Activated CD8-positive, alpha-beta memory T cell treated with anti-CD3 and anti-CD28 coated beads, Interleukin-2, amount 10 ng/mL, durations not matched to agents 7 days and 5 days (primary cell): ENCODE measurements at regions not wholly inside any gene's neighbourhood (a gene's known extent, or its start where the extent isn't known, plus 50 kb on each side); places are given as distances from the start of the nearest gene placed in this dataset.

Experiments used
- ATAC-seq: fragments of 150-1000 bp; cut with Tn5 transposase; one replicate; pipeline ENCODE4 v1.10.0; 2021; ENCODE audit warnings: moderate library complexity
- CTCF ChIA-PET: fragments of 350-600 bp; sonication (Branson Sonifier 250); formaldehyde crosslinking; loops from one replicate; lab custom pipeline; 2021; ENCODE audit warnings: antibody characterized with exemption; lab: Charles Lee
- DNase-seq: peaks from one replicate; pipeline ENCODE4 v3.0.0-alpha.2; 2020
- H3K27ac Mint-ChIP-seq: one replicate; pipeline ENCODE4 v1.8.0; 2021; ENCODE audit warnings: mild to moderate bottlenecking, mixed read lengths
- H3K27me3 Mint-ChIP-seq: one replicate; pipeline ENCODE4 v1.8.0; 2021; ENCODE audit warnings: mixed read lengths
- H3K36me3 Mint-ChIP-seq: one replicate; pipeline ENCODE4 v1.8.0; 2021; ENCODE audit warnings: mild to moderate bottlenecking, mixed read lengths
- H3K4me1 Mint-ChIP-seq: one replicate; pipeline ENCODE4 v1.8.0; 2021; ENCODE audit warnings: mixed read lengths
- H3K4me3 Mint-ChIP-seq: one replicate; pipeline ENCODE4 v1.8.0; 2021; ENCODE audit warnings: mild to moderate bottlenecking, moderate library complexity, mixed read lengths
- H3K9me3 Mint-ChIP-seq: one replicate; pipeline ENCODE4 v1.8.0; 2022; ENCODE audit warnings: low read depth, mixed read lengths

DNA sequence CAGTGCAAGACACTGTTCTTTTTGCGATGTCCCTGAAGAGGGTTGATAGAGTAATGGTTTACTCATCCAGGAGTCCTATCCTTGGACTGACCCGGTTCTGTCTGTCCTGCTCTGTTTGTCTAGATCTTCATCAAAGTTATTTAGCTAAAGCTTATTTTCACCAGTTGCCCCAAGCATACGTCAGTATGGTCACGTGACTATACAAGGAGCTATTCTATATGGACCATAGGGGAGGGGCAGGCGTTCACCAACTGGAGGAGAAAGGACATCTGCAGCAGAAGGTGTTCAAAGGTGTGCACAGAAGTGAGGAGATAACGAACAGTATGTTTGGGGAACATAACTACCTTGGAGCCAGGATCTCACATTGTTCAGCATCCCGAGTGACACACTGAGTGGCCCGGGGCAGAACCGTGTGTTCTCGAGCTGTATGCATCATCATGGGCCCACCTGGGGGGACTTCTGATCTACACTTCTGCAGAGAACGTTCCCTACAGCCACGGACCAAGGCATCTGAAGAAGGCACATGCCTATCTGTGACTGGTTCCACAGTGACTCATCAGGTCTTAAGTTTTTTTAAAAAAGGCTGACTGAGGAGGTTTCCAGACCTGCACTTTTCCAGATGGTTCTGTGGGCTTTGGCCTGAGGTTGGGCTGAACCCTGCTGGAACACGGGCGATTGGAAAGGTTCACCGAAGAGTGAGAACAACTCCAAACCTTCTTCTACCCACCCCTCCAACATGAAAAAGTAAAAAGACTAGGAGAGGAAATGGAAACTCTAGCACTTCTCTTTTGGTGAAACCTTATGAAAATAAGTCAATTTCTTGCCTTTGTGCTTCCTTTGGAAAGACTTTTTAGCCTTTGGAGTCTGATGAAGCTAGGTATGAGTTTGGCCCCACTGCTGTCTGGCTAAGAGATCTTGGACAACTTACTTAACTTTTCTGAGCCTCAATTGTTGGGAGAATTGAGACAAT lies 68.6 kb upstream of the YWHAQ start:
- peaks cover 50% of the 10 kb centered on the region for H3K4me1 Mint-ChIP-seq
- CTCF ChIA-PET: interaction anchor here (0.7 to 1.6 kb wide), 4 partner anchors 14 to 44 kb away, joined by 3 to 5 read pairs (median 3); no protein-coding TSS in a partner anchor
- H3K27me3 Mint-ChIP-seq: no peaks in the 10 kb centered on the region
- no peak overlapping the region for H3K4me3 Mint-ChIP-seq
- H3K36me3 Mint-ChIP-seq: peaks cover 9% of the 10 kb centered on the region
- DNase-seq (no peak), ATAC-seq (no peak)
- peaks cover 4% of the 10 kb centered on the region for H3K9me3 Mint-ChIP-seq
- H3K27ac Mint-ChIP-seq: no peak overlapping the region

DNA sequence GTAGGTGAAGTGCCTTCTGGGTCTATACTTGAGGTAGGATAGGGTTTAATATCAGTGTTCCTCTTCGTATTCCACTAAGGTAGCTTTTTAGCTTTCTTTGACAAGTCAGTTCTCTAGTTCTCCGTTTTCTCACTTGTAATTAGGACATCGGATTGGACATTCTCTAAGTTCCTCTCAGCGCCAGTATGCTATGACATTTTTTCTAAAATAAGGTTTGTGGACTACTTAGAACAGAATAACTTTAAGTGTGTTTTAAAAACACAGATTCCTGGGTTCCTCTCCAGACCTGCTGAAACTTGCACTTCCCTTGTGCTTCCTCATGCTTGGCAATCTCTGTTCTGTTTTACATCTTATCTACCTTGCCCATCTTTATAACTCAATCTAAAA lies 69.3 kb upstream of the YWHAQ start:
- Mint-ChIP-seq H3K4me1 (peaks cover 56% of the 10 kb centered on the region), H3K27me3 (no peaks in the 10 kb centered on the region), H3K36me3 (peaks cover 9% of the 10 kb centered on the region), H3K4me3 (no peak overlapping the region), H3K9me3 (peaks cover 4% of the 10 kb centered on the region), H3K27ac (no peak overlapping the region)
- CTCF ChIA-PET: interaction anchor here (0.7 kb wide), 1 partner anchor 17 kb away, joined by 3 read pairs; no protein-coding TSS in a partner anchor
- no peak for DNase-seq
- no peak for ATAC-seq

DNA sequence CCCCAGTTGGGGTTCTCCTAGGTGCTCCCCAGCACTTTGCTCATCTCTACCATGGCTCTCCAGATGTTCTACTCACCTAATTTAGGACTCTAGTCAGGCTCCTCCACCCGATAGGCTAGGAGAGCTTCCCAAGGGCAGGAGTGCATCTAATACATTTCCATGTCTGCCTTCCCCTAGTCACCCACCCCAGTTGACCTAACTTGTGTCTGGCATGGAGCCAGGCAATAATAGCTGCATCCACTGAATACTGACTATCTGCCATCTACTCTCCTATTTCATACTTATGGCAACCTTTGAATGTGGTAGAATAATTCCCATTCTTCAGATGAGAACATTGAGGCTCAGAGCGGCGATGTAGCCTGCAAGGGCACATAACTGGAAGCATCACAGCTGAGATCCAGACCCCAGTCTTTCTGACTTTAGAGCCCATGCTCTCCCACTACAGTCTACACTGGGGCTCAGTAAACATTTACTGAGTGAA lies 71.8 kb upstream of the YWHAQ start:
- ATAC-seq (no peak), DNase-seq (no peak)
- no peaks in the 10 kb centered on the region for H3K27me3 Mint-ChIP-seq
- H3K27ac Mint-ChIP-seq: peak overlapping the region; percentile 84
- H3K36me3 Mint-ChIP-seq: peaks cover 9% of the 10 kb centered on the region
- H3K4me1 Mint-ChIP-seq: peaks cover 61% of the 10 kb centered on the region
- CTCF ChIA-PET: interaction anchor here (0.8 to 2.8 kb wide), 21 partner anchors 10 to 147 kb away, joined by 3 to 21 read pairs (median 4); partner anchors contain the start of genes ADAM17 and YWHAQ
- peaks cover 4% of the 10 kb centered on the region for H3K9me3 Mint-ChIP-seq
- no peak overlapping the region for H3K4me3 Mint-ChIP-seq

DNA sequence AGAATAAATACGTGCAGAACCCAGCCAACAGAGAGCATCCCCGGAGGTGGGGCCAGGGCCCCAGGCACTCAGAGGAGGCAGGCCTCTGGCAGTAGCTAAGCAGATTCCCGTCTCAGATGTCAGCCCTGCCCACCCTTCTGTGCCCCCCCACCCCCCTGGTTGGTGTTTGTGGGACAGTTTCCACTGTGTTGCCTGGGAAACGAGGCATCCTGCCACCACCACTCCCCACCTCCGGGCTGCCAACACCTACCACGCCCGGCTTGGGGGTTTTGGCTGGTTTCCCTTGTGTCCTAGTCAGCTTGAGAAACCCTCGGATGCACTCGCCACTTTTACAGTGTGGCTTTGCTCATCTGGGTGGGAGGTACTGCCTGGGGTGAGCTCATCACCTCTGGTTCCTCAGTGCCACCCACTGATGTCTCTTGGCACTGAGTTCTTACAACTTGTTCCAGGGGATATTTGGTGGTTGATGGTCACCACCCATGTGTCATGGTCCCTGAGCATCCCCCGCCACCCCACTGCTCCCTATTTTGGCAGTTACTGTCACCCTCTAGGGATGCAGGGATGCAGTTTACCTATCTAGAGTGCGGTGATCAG lies 72.4 kb upstream of the YWHAQ start:
- peak; percentile 94 for ATAC-seq
- DNase-seq: peak; percentile 96
- Mint-ChIP-seq H3K4me3 (no peak overlapping the region), H3K27ac (peak overlapping the region; percentile 84), H3K9me3 (peaks cover 4% of the 10 kb centered on the region), H3K27me3 (no peaks in the 10 kb centered on the region), H3K4me1 (peaks cover 61% of the 10 kb centered on the region), H3K36me3 (peaks cover 9% of the 10 kb centered on the region)
- CTCF ChIA-PET: interaction anchor here (0.8 to 2.8 kb wide), 22 partner anchors 9 to 148 kb away, joined by 3 to 21 read pairs (median 4); partner anchors contain the start of genes ADAM17 and YWHAQ

DNA sequence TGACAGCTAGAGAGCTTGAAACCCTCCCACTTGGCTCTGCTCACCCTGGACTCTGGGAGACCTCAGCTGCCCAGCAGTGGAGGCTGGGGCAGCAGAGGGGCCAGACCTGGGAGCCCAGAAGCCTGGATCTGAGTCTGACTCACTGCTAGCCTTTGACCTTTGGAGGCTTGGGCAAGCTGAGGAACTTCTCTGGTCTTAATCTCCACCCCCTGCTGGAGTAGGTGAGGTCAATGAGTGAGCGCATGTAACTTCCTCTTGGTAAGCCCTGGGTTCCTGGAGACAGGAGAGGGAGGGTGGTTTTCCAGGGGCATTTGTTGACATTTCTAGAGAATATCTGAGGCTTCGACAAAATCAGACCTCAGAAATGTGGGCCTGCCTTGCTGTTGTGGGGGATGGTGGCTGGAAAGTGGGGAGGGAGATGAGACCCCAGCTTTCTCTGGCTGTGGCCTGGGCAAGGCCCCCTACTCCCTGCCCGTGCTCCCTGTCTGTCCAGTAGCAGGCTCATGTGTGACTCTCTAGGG lies 73.0 kb upstream of the YWHAQ start:
- H3K4me3 Mint-ChIP-seq: no peak overlapping the region
- H3K27ac Mint-ChIP-seq: peak overlapping the region; percentile 84
- peak; percentile 64 for DNase-seq
- H3K36me3 Mint-ChIP-seq: peaks cover 9% of the 10 kb centered on the region
- ATAC-seq: peak; percentile 53
- peaks cover 64% of the 10 kb centered on the region for H3K4me1 Mint-ChIP-seq
- CTCF ChIA-PET: interaction anchor here (0.8 to 2.8 kb wide), 20 partner anchors 8 to 148 kb away, joined by 3 to 21 read pairs (median 4); partner anchors contain the start of genes ADAM17 and YWHAQ
- peaks cover 4% of the 10 kb centered on the region for H3K9me3 Mint-ChIP-seq
- no peaks in the 10 kb centered on the region for H3K27me3 Mint-ChIP-seq

DNA sequence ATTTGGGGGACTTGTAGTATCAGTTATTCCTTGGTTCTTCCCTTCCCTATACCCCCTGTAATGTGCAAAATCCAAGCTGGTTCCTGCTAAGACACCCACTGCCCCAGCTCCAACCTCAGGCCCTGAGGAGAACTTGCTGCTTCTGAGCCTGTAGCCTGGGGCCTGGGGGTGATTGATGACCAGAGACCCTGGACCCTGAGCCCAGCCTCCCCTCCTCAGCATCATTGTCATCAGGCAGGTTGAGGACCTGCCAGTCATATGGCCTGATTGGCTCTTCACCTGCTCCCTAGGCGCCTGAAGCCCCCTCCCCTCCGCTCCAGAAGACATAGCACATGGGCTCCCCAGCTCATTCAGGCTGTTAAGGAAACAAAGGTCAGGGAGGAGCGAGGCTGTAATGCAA lies 73.8 kb upstream of the YWHAQ start:
- ATAC-seq (no peak), DNase-seq (no peak)
- peaks cover 9% of the 10 kb centered on the region for H3K36me3 Mint-ChIP-seq
- H3K27ac Mint-ChIP-seq: no peak overlapping the region
- CTCF ChIA-PET: interaction anchor here (0.7 to 2.8 kb wide), 5 partner anchors 12 to 149 kb away, joined by 3 to 21 read pairs (median 12); partner anchors contain the start of genes ADAM17 and YWHAQ
- H3K27me3 Mint-ChIP-seq: no peaks in the 10 kb centered on the region
- H3K4me3 Mint-ChIP-seq: no peak overlapping the region
- peaks cover 65% of the 10 kb centered on the region for H3K4me1 Mint-ChIP-seq
- H3K9me3 Mint-ChIP-seq: peaks cover 4% of the 10 kb centered on the region

DNA sequence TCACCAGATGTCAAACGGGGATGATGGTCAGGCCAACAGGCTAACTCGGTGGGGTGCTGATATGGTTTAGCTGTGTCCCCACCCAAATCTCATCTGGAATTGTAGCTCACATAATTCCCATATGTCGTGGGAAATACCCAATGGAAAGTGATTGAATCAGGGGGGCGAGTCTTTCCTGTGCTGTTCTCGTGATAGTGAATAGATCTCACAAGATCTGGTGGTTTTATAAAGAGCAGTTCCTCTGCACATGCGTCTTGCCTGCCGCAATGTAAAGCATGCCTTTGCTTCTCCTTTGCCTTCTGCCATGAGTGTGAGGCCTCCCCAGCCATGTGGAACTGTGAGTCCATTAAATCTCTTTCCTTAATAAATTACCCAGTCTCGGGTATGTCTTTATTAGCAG lies 74.4 kb upstream of the YWHAQ start:
- peaks cover 9% of the 10 kb centered on the region for H3K36me3 Mint-ChIP-seq
- no peaks in the 10 kb centered on the region for H3K27me3 Mint-ChIP-seq
- H3K27ac Mint-ChIP-seq: no peak overlapping the region
- no peak overlapping the region for H3K4me3 Mint-ChIP-seq
- ATAC-seq: no peak
- no peak for DNase-seq
- CTCF ChIA-PET: interaction anchor here (2.7 kb wide), 1 partner anchor 150 kb away, joined by 12 read pairs; the partner anchor contains the start of gene ADAM17
- peaks cover 4% of the 10 kb centered on the region for H3K9me3 Mint-ChIP-seq
- peaks cover 66% of the 10 kb centered on the region for H3K4me1 Mint-ChIP-seq

DNA sequence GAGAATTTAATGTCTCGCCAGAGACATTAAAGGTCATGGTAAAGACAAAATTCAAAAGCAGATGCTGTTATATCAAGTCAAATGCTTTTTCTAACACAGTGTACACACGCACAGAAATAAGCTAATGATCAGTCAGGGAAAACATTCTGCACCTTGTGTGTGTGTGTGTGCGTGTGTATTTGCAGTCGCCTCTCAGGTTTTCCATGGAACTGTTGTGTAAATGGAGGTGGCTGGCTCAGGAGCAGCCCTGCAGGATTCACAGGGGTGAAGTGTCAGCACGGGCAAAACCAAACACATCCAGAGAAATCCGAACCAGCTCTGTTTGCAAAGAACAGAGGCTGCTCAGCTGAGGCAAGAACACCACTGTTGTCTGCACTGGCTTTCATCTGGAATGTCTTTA lies 76.2 kb upstream of the YWHAQ start:
- Mint-ChIP-seq H3K27me3 (no peaks in the 10 kb centered on the region), H3K36me3 (peaks cover 3% of the 10 kb centered on the region), H3K4me3 (no peak overlapping the region), H3K27ac (no peak overlapping the region), H3K9me3 (peaks cover 3% of the 10 kb centered on the region), H3K4me1 (peaks cover 75% of the 10 kb centered on the region)
- ATAC-seq (no peak), DNase-seq (no peak)
- CTCF ChIA-PET: no interaction called here

DNA sequence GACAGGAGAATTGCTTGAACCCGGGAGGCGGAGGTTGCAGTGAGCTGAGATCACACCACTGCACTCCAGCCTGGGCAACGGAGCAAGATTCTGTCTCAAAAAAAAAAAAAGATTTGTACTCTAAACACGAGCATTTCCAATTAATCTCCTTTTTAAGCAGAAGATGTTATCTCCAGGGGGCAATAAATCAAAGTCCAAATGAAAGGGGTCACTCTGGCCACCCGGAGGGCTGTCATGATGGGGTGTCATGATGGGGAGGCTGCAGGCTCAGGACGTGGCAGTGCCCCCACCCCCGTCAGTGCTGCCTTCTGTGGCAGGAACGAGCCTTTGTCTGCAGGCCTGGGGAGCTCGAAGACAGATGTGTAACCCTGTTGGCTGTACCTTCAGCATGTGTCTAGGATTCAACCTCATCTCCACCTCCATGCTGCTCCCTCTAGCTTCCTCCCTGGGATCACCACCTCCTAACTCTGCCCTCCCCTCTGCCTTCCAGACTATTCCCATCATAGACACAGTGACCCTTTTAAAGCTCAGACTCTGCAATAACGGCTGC lies 76.9 kb upstream of the YWHAQ start:
- no peaks in the 10 kb centered on the region for H3K9me3 Mint-ChIP-seq
- no peak for ATAC-seq
- H3K27ac Mint-ChIP-seq: peak overlapping the region; percentile 38
- DNase-seq: no peak
- H3K27me3 Mint-ChIP-seq: no peaks in the 10 kb centered on the region
- peaks cover 75% of the 10 kb centered on the region for H3K4me1 Mint-ChIP-seq
- no peak overlapping the region for H3K4me3 Mint-ChIP-seq
- CTCF ChIA-PET: no interaction called here
- H3K36me3 Mint-ChIP-seq: no peaks in the 10 kb centered on the region

DNA sequence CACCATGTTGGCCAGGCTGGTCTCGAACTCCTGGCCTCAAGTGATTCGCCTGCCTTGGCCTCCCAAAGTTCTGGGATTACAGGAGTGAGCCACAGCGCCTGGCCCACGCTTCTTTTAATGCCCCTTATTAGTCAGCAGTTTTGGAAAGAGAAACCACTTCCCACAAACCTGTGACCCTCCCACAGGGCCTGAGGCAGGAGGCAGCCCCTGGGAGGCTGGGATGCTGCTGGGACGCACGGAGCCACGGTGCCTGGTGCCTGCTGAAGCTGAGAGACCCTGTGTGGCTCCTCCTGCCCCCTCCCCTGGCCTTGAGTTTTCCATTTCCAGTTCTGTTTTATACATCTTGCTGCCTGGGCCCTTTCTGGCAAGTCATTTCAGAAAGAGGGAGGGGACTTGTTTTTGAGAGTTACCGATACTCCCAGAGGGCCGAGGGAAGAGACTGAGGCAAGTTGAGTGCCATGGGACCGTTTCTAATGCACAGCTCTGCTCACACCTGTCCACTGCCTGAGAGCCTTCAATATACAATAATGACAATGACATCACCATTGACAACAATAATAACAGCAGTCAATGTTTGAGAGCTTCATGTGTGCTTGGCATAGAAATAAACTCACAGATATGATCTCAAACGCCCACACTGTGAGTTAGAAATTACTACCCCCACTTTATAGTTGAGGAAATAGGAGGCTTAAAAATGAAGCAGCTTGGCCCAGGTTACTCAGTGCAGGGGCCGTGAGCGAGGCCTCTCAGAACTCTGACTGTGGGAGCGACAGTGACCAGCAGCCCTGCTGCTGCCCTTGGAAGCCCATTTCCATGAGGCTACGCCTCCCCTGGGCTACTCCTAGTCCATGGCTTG lies 78.1 kb upstream of the YWHAQ start:
- H3K9me3 Mint-ChIP-seq: no peaks in the 10 kb centered on the region
- no peaks in the 10 kb centered on the region for H3K27me3 Mint-ChIP-seq
- peaks cover 69% of the 10 kb centered on the region for H3K4me1 Mint-ChIP-seq
- ATAC-seq: peak; percentile 68
- peak; percentile 59 for DNase-seq
- peak overlapping the region; percentile 82 for H3K27ac Mint-ChIP-seq
- no peak overlapping the region for H3K4me3 Mint-ChIP-seq
- CTCF ChIA-PET: no interaction called here
- no peaks in the 10 kb centered on the region for H3K36me3 Mint-ChIP-seq

DNA sequence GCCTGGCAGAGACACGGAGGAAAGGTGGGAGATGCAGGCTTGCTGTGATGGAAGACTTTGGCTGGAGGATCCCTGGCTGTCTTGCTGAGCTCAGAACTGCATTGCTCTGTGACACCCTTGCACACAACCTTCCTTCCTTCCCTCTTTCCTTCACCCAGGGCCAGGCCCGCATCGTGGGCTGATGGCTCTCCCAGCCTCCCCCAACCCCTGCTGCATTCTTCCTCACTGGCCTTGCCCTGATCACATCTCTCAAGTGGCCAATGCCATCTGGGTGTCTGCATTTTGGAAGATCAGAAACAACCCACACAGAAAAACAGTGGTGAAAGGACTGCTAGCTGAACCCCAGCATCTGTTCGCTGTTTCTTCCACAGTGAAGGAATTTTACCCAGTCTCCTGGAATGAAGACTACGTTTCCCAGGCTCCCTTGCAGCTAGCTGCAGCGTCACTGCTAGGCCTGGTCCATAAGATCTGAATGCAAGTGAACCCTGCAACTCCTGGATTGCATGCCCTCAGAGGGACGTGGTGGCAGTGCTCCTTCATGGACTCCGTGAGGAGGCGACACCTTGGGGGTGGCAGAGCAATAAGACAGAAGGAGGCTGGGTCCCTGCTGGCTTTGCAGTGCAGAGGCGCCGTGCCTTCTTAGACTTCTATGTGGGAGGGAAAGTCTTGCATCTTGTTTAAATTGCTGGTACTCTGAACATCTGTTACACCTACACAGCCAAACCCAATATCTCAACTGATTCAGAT lies 78.9 kb upstream of the YWHAQ start:
- Mint-ChIP-seq H3K4me3 (no peak overlapping the region), H3K9me3 (no peaks in the 10 kb centered on the region), H3K36me3 (no peaks in the 10 kb centered on the region), H3K27ac (peak overlapping the region; percentile 82), H3K27me3 (no peaks in the 10 kb centered on the region), H3K4me1 (peaks cover 64% of the 10 kb centered on the region)
- CTCF ChIA-PET: no interaction called here
- ATAC-seq: no peak
- DNase-seq: no peak

DNA sequence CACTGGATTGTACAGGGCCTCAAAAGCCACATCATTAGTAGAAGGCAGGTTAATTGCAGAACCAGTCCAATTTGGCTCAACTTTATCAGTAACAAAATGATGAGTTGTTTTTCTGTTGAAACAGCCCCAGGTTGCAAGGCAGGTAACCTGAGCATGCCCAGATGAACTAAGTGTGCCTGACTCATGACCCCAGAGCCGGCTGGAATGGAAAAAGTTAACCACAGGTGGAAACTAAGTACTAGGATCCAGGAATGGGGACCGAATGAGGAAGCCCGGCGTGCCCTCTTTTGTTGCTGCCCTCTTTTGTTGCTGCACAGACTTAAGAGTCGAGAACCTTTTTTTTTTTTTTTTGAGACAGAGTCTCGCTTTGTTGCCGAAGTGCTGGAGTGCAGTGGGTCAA lies 79.5 kb upstream of the YWHAQ start:
- Mint-ChIP-seq H3K36me3 (no peaks in the 10 kb centered on the region), H3K9me3 (no peaks in the 10 kb centered on the region), H3K27me3 (no peaks in the 10 kb centered on the region), H3K4me3 (no peak overlapping the region), H3K4me1 (peaks cover 61% of the 10 kb centered on the region), H3K27ac (no peak overlapping the region)
- CTCF ChIA-PET: no interaction called here
- ATAC-seq: no peak
- DNase-seq: no peak
